Fibroblast of lung (primary cell): ENCODE measurements at regions not wholly inside any gene's neighbourhood (a gene's known extent, or its start where the extent isn't known, plus 50 kb on each side); places are given as distances from the start of the nearest gene placed in this dataset.

Source experiments
- DNase-seq, 2 donors: peaks; one replicate each; pipeline versions ENCODE4 v3.0.0 to v3.0.0-alpha.2; 2010; ENCODE audit warnings: low read depth in 2 of 2
- H2AFZ ChIP-seq: 2 replicates; pipeline ENCODE4 v1.5.1; 2012; ENCODE audit warnings: low read length, control low read depth, inconsistent platforms
- H3K27ac ChIP-seq: 2 replicates; pipeline ENCODE4 v1.5.1; 2011; ENCODE audit warnings: low read length, control low read depth; ENCODE audit not compliant: insufficient read depth
- H3K27me3 ChIP-seq: 2 replicates; pipeline ENCODE4 v1.5.1; 2011; ENCODE audit warnings: mild to moderate bottlenecking, low read length; ENCODE audit not compliant: control insufficient read depth, insufficient read depth
- H3K36me3 ChIP-seq: 2 replicates; pipeline ENCODE4 v1.5.1; 2011; ENCODE audit warnings: low read length; ENCODE audit not compliant: control insufficient read depth, insufficient read depth
- H3K4me1 ChIP-seq: 2 replicates; pipeline ENCODE4 v1.5.1; 2011; ENCODE audit warnings: low read length; ENCODE audit not compliant: control insufficient read depth, insufficient read depth; ENCODE audit errors: extremely low read depth
- H3K4me2 ChIP-seq: 2 replicates; pipeline ENCODE4 v1.5.1; 2011; ENCODE audit warnings: low read length, control low read depth; ENCODE audit not compliant: insufficient read depth; ENCODE audit errors: extremely low read depth
- H3K4me3 ChIP-seq, 4 experiments: fragments of 200-600 bp in 1 of 4; sonication (generic) in 1 of 4; replicated peaks in 1 of 4; 2 replicates each; pipeline ENCODE4 v1.5.1; 2011 to 2016; ENCODE audit warnings: low read length in 4 of 4, low read depth in 3 of 4, mild to moderate bottlenecking in 3 of 4, control low read depth in 2 of 4, inconsistent platforms in 1 of 4, mixed read lengths in 1 of 4; ENCODE audit not compliant: insufficient read depth in 1 of 4; ENCODE audit errors: control extremely low read depth in 1 of 4
- H3K79me2 ChIP-seq: 2 replicates; pipeline ENCODE4 v1.5.1; 2012; ENCODE audit warnings: mild to moderate bottlenecking, low read length, inconsistent platforms; ENCODE audit not compliant: control insufficient read depth, insufficient read depth
- H3K9ac ChIP-seq: 2 replicates; pipeline ENCODE4 v1.5.1; 2011; ENCODE audit warnings: mild to moderate bottlenecking, low read length, control low read depth; ENCODE audit not compliant: insufficient read depth
- H3K9me3 ChIP-seq: 2 replicates; pipeline ENCODE4 v1.5.1; 2012; ENCODE audit warnings: low read depth, low read length; ENCODE audit not compliant: control insufficient read depth, insufficient read depth
- H4K20me1 ChIP-seq: 2 replicates; pipeline ENCODE4 v1.5.1; 2011; ENCODE audit warnings: low read length; ENCODE audit not compliant: control insufficient read depth, insufficient read depth; ENCODE audit errors: extremely low read depth
- CTCF ChIP-seq, 2 donors: IDR thresholded peaks in 1 of 2; conservative IDR thresholded peaks in 1 of 2; 1 replicate in 1 of 2; 2 replicates in 1 of 2; pipeline ENCODE4 v1.5.1; 2011 to 2012; ENCODE audit warnings: low read length in 2 of 2, control low read depth in 1 of 2, inconsistent platforms in 1 of 2, low read depth in 1 of 2, mild to moderate bottlenecking in 1 of 2
- EZH2 ChIP-seq: IDR thresholded peaks from 2 replicates; pipeline ENCODE4 v1.5.1; 2012; ENCODE audit warnings: low read length, control low read depth, mild to moderate bottlenecking; ENCODE audit errors: missing control alignments

DNA sequence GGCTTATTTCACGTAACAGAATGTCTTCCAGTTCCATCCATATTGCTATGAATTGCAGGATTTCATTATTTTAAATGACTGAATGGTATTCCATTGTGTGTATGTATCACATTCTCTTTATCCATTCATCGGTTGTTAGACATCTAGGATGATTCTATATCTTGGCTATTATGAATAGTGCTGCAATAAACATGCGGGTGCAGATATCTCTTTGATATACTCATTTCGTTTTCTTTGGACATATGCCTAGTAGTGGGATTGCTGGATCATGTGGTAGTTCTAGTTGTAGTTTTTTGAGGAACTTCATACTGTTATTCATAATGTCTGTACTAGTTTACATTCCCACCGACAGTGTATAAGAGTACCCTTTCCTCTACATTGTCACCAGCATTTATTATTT is 460.5 kb downstream of the MAN2A1 start:
- H3K4me2 ChIP-seq, result no peak overlapping the region
- H3K9me3 ChIP-seq, result no peaks in the 10 kb centered on the region
- H3K9ac ChIP-seq, result no peak overlapping the region
- TF ChIP-seq CTCF (conservative IDR thresholded peaks at IDR 0.05 in 1 of 2, IDR thresholded peaks at IDR 0.05 in 1 of 2; ENCODE audit: low read depth in 1 of 2, low read length in 2 of 2), result no peak
- TF ChIP-seq EZH2, result no peak
- no peaks in the 10 kb centered on the region for H3K36me3 ChIP-seq
- H3K27ac ChIP-seq, result no peak overlapping the region
- DNase-seq, result peak; percentile 69 to 82
- no peaks in the 10 kb centered on the region for H3K79me2 ChIP-seq
- H3K4me1 ChIP-seq, result no peaks in the 10 kb centered on the region
- no peaks in the 10 kb centered on the region for H3K27me3 ChIP-seq
- no peak overlapping the region for H3K4me3 ChIP-seq
- no peak overlapping the region for H2AFZ ChIP-seq
- H4K20me1 ChIP-seq, result no peaks in the 10 kb centered on the region

DNA sequence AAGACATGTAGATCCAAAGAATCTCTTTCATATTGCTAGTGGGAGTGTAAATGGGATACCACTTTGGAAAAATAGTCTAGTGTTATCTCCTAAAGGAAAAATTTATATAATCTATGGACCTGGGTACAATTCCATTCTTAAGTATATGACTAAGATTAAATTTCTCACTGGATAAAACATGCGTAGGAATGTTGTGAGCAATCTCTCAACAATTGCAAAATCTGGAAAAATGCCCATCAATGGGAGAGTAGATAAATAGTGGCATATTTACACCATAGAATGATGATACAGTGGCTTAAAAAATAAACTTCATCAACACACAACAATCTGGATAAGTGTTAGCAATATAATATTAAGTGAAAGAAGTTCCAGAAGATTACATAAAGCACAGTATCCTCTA is 469.5 kb downstream of the MAN2A1 start:
- H3K27ac ChIP-seq, result no peak overlapping the region

DNA sequence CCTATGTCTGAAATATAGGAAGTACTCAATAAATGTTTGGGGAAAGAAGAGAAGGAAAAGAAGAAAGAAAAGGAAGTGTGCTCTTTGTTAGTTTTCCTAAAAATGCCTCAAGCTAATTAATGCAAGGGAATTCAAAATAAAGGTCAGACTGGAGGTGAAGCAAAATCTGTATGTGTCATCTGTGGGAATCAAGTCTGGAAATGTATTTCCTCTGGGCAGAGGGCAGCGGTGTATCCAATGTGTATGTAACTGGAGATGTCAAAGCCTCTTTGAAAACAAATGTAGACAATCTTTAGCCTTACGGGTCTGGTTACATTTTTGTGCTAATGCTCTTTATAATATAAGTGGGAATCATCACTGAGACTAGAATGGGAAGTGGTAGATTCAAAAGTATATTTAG is 471.4 kb downstream of the MAN2A1 start:
- no peaks in the 10 kb centered on the region for H3K4me1 ChIP-seq
- H3K9me3 ChIP-seq, result no peaks in the 10 kb centered on the region
- no peak overlapping the region for H3K9ac ChIP-seq
- no peak overlapping the region for H3K4me3 ChIP-seq
- DNase-seq, result peak in 1 of 2 donors; percentile 20
- no peaks in the 10 kb centered on the region for H3K27me3 ChIP-seq
- TF ChIP-seq CTCF (conservative IDR thresholded peaks at IDR 0.05 in 1 of 2, IDR thresholded peaks at IDR 0.05 in 1 of 2; ENCODE audit: low read depth in 1 of 2, low read length in 2 of 2), result no peak
- no peak for TF ChIP-seq EZH2
- no peak overlapping the region for H3K27ac ChIP-seq
- H2AFZ ChIP-seq, result no peak overlapping the region
- H3K4me2 ChIP-seq, result no peak overlapping the region
- no peaks in the 10 kb centered on the region for H3K36me3 ChIP-seq
- no peaks in the 10 kb centered on the region for H3K79me2 ChIP-seq
- no peaks in the 10 kb centered on the region for H4K20me1 ChIP-seq

More for the DNA sequence above, 469.5 kb downstream of the MAN2A1 start:
- Histone ChIP-seq H3K4me2 (no peak overlapping the region), H2AFZ (no peak overlapping the region), H3K4me3 (no peak overlapping the region), H3K9me3 (no peaks in the 10 kb centered on the region), H4K20me1 (no peaks in the 10 kb centered on the region), H3K9ac (no peak overlapping the region), H3K36me3 (no peaks in the 10 kb centered on the region), H3K79me2 (no peaks in the 10 kb centered on the region), H3K4me1 (no peaks in the 10 kb centered on the region), H3K27me3 (no peaks in the 10 kb centered on the region)
- TF ChIP-seq CTCF (conservative IDR thresholded peaks at IDR 0.05 in 1 of 2, IDR thresholded peaks at IDR 0.05 in 1 of 2; ENCODE audit: low read depth in 1 of 2, low read length in 2 of 2), result no peak
- peak; percentile 47 to 78 for DNase-seq
